Spleen (tissue), 7 donors: ENCODE measurements at regions not wholly inside any gene's neighbourhood (a gene's known extent, or its start where the extent isn't known, plus 50 kb on each side); places are given as distances from the start of the nearest gene placed in this dataset.

ENCODE experiments used
- POLR2AphosphoS5 ChIP-seq, 3 donors: sonication (generic); formaldehyde crosslinking; IDR thresholded peaks; one replicate each; pipeline ENCODE4 v1.5.1; 2017; ENCODE audit warnings: antibody characterized with exemption in 3 of 3
- TF ChIP-seq, protein P1 (sequence below), 11 experiments: fragments of 200-600 bp in 7 of 11; fragments of 450-650 bp in 4 of 11; sonication (generic) in 4 of 11; IDR thresholded peaks in 8 of 11; conservative IDR thresholded peaks in 3 of 11; 1 replicate in 7 of 11; 2 replicates in 4 of 11; pipeline versions ENCODE4 v1.4.0 to v1.8.0; 2016 to 2021; ENCODE audit warnings: antibody characterized with exemption in 11 of 11, inconsistent platforms in 4 of 11, mild to moderate bottlenecking in 1 of 11
- donor health status: DM: no; HTN: no; CAD: no; lungs with moderate emphysema.
- donor health status: DM: no; HTN: no; CAD: no.
- donor health status: DM: no; HTN: no; CAD: no.

- TF ChIP-seq, protein P1, sequence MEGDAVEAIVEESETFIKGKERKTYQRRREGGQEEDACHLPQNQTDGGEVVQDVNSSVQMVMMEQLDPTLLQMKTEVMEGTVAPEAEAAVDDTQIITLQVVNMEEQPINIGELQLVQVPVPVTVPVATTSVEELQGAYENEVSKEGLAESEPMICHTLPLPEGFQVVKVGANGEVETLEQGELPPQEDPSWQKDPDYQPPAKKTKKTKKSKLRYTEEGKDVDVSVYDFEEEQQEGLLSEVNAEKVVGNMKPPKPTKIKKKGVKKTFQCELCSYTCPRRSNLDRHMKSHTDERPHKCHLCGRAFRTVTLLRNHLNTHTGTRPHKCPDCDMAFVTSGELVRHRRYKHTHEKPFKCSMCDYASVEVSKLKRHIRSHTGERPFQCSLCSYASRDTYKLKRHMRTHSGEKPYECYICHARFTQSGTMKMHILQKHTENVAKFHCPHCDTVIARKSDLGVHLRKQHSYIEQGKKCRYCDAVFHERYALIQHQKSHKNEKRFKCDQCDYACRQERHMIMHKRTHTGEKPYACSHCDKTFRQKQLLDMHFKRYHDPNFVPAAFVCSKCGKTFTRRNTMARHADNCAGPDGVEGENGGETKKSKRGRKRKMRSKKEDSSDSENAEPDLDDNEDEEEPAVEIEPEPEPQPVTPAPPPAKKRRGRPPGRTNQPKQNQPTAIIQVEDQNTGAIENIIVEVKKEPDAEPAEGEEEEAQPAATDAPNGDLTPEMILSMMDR (IDR thresholded peaks at IDR 0.05 in 8 of 11, conservative IDR thresholded peaks at IDR 0.05 in 3 of 11) = no peak
- TF ChIP-seq POLR2AphosphoS5 (IDR thresholded peaks at IDR 0.05) = no peak
These were observed 273.2 kb upstream of the KIRREL3 start for GRCh38 chr11:127273593-127274327.
